HFF-Myc (cell line): ENCODE measurements at regions not wholly inside any gene's neighbourhood (a gene's known extent, or its start where the extent isn't known, plus 50 kb on each side); places are given as distances from the start of the nearest gene placed in this dataset.

Experiments
- DNase-seq: peaks from one replicate; pipeline ENCODE4 v3.0.0-alpha.2; 2011; ENCODE audit warnings: low read depth; ENCODE audit errors: extremely low read depth
- H3K4me3 ChIP-seq: replicated peaks from 2 replicates; pipeline ENCODE4 v1.5.1; 2011; ENCODE audit warnings: low read depth, mild to moderate bottlenecking, control low read depth, low read length
- TF ChIP-seq, protein P1 (sequence below): IDR thresholded peaks from 2 replicates; pipeline ENCODE4 v1.5.1; 2012; ENCODE audit warnings: mild to moderate bottlenecking, low read depth, low read length, control low read depth; ENCODE audit errors: missing control alignments

DNA sequence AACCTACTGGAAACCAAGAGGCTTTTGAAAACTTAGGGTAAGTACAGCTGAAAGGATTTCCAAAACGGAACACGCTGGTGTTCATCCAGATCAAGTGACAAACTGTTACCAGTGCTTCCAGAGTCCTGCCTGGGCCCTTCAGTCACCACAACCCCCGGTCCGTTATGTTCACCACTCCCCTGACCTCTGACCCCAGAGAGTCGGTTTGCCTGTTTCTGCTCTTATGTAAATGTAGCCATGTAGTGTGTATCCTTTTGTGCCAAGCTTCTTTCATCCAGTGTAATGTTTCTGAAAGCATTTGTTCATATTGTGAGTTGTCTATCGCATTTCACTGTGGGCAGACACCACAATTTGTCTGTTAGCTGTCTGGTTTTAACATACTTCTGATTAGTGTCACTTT lies 217.5 kb downstream of the NCK2 start:
- TF ChIP-seq, protein P1, sequence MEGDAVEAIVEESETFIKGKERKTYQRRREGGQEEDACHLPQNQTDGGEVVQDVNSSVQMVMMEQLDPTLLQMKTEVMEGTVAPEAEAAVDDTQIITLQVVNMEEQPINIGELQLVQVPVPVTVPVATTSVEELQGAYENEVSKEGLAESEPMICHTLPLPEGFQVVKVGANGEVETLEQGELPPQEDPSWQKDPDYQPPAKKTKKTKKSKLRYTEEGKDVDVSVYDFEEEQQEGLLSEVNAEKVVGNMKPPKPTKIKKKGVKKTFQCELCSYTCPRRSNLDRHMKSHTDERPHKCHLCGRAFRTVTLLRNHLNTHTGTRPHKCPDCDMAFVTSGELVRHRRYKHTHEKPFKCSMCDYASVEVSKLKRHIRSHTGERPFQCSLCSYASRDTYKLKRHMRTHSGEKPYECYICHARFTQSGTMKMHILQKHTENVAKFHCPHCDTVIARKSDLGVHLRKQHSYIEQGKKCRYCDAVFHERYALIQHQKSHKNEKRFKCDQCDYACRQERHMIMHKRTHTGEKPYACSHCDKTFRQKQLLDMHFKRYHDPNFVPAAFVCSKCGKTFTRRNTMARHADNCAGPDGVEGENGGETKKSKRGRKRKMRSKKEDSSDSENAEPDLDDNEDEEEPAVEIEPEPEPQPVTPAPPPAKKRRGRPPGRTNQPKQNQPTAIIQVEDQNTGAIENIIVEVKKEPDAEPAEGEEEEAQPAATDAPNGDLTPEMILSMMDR: no peak
- no peak overlapping the region for H3K4me3 ChIP-seq
- no peak for DNase-seq

DNA sequence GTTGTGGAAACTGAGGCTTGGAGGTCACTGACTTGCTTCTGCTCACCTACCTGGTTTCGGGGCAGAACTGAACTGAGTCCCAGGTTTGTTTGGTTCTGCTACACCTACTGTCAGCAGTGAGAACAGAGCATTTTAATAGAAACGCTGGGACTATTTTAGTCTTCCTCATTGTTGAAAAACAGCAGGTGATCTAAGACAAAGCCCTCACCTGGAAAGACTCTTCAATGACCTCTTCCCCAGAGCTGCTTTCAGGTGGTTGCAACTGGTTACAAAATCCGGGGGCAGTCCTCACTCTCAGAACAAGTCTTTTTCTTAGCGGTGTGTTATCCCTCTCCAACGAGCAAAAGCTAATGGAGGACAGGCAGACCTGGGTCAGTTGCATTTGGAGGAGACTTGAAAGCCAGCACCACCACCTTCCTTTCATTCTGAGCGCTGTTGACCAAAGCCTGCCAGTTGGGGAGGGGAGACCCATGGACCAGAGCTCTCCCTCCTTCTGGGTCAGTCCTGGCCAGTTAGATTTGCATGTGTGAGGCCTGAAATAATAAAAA lies 217.0 kb downstream of the NCK2 start:
- TF ChIP-seq, protein P1: no peak
- no peak overlapping the region for H3K4me3 ChIP-seq
- no peak for DNase-seq

DNA sequence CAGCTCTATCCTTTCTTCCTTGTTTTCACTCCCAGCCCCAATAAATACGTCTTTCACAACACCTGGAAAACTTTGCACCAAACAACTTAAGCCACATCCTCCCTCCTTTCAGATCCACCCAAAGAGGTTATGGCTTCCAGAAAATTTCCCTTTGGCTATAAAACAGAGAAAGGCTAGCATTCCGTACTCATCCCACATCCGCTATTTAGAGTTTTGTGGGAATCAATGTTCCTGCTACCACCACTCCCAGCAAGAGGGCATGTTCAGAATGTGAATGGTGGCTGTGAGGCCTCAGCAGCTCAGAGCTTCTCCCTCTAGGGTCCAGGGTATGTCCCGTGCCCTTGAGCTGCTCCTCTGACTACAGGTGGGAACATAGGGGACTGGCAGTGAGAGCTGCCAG lies 214.6 kb downstream of the NCK2 start:
- no peak overlapping the region for H3K4me3 ChIP-seq
- TF ChIP-seq, protein P1: no peak
- no peak for DNase-seq

DNA sequence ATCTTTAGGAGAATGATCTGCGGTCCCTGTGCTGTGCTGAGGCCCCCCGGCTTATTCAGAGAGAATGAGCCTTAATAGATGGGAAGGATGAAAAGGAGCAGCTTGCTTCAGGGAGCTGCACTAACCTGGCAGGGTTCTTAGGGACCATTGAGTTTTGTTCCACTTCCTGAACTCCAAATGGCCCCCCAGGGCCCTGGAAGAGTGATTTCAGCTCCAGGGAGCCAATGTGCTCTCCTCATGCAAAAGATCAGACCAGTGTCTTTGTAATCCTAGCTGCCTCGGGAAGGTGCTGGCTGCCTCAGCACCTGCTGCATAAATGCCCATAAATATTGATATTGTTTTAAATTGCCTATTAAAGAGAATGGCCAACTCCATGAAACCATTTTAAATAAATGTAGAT lies 210.2 kb downstream of the NCK2 start:
- H3K4me3 ChIP-seq: no peak overlapping the region
- TF ChIP-seq, protein P1: no peak
- no peak for DNase-seq

DNA sequence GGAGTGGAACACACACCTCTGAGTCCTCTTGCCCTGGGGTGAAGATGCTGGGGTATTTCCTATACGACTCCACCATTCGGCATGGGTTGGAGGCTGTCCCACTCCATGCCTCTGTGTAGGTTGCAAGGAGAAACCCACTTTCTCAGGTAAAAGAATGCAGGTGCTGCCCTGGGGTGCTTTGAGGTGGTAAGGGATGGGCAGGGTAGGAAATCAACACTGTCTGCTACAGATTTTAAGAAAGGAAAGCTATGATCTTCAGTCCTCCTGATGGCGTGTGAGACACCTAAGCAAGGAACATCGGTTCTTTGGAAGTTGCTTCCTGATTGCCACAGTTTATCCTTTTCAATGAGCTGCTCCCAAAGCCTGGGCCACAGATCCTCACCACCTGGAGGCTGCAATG lies 209.2 kb downstream of the NCK2 start:
- TF ChIP-seq, protein P1: no peak
- no peak for DNase-seq
- no peak overlapping the region for H3K4me3 ChIP-seq

DNA sequence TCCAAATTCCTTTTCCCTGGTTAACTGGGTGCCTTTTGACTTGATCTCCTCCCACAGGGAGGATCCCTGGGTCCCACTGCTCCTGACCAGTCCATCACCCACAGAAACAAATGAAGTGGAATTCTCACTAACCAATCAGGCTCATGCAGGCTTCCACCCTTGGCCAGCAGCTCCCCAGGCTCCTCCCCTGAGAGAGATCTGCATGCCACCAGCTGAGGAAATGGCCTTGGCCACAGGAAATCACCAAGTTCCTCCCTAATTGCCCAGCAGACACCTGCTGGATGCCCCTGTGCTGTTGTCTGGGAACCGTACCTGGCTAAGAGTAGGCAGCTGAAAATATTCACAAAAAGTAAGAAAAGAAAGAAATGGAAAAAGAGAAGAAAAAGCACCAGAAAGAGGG lies 207.4 kb downstream of the NCK2 start:
- H3K4me3 ChIP-seq: no peak overlapping the region
- DNase-seq: no peak

DNA sequence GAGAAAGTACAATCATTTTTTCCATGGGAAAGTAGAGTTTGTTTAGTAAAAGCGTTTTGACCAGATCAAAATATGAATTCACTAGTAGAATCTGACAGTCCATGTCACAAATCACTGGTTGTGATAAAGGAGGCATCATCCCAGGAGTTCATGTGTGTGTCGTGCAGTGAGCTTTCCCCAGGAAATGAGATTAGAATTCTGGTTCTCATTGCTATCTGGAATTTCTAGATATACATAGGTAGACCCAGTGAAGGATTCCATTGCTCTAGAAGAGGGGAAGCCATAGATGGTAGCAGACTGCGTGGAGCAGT lies 206.6 kb downstream of the NCK2 start:
- H3K4me3 ChIP-seq: no peak overlapping the region
- no peak for DNase-seq
- TF ChIP-seq, protein P1: no peak

More for the DNA sequence above, 207.4 kb downstream of the NCK2 start:
- TF ChIP-seq, protein P1: no peak
